GM19395 (cell line): ENCODE measurements at regions not wholly inside any gene's neighbourhood (a gene's known extent, or its start where the extent isn't known, plus 50 kb on each side); places are given as distances from the start of the nearest gene placed in this dataset.

Source experiments
- ATAC-seq: cut with Tn5 transposase; IDR thresholded peaks from one replicate; pipeline ENCODE4 v1.9.1; 2021; ENCODE audit warnings: mild to moderate bottlenecking, moderate library complexity; ENCODE audit not compliant: unreplicated experiment

GRCh38 chr10:124220547-124220946, 127.1 kb upstream of the CHST15 start:
- ATAC-seq: no peak

- ATAC-seq: no peak
These were observed 126.3 kb upstream of the CHST15 start for GRCh38 chr10:124219655-124220054.

- ATAC-seq: no peak
These were observed 125.7 kb upstream of the CHST15 start for GRCh38 chr10:124219062-124219461.

- no peak for ATAC-seq
These were observed 124.8 kb upstream of the CHST15 start for GRCh38 chr10:124217906-124218804.

GRCh38 chr10:124217031-124217430, 123.6 kb upstream of the CHST15 start:
- no peak for ATAC-seq

- no peak for ATAC-seq
These were observed 121.4 kb upstream of the CHST15 start for GRCh38 chr10:124214610-124215375.

GRCh38 chr10:124213899-124214510, 120.6 kb upstream of the CHST15 start:
- no peak for ATAC-seq

- no peak for ATAC-seq
These were observed 120.1 kb upstream of the CHST15 start for GRCh38 chr10:124213471-124213870.

- ATAC-seq: no peak
These were observed 119.3 kb upstream of the CHST15 start for GRCh38 chr10:124212702-124213101.

GRCh38 chr10:124211921-124212320, 118.5 kb upstream of the CHST15 start:
- no peak for ATAC-seq

- ATAC-seq: no peak
These were observed 116.9 kb upstream of the CHST15 start for GRCh38 chr10:124210263-124210662.

GRCh38 chr10:124207391-124207790, 114.0 kb upstream of the CHST15 start:
- no peak for ATAC-seq

GRCh38 chr10:124206616-124207015, 113.2 kb upstream of the CHST15 start:
- no peak for ATAC-seq

GRCh38 chr10:124205432-124205831, 112.0 kb upstream of the CHST15 start:
- ATAC-seq: no peak

- ATAC-seq: no peak
These were observed 111.3 kb upstream of the CHST15 start for GRCh38 chr10:124204726-124205125.

GRCh38 chr10:124200011-124200410, 106.6 kb upstream of the CHST15 start:
- ATAC-seq: no peak

- ATAC-seq: no peak
These were observed 105.5 kb upstream of the CHST15 start for GRCh38 chr10:124198871-124199270.

- no peak for ATAC-seq
These were observed 104.7 kb upstream of the CHST15 start for GRCh38 chr10:124198125-124198501.

- no peak for ATAC-seq
These were observed 104.2 kb upstream of the CHST15 start for GRCh38 chr10:124197371-124198124.

GRCh38 chr10:124196659-124197058, 103.3 kb upstream of the CHST15 start:
- no peak for ATAC-seq
